OCI-LY7 (cell line): ENCODE measurements at regions not wholly inside any gene's neighbourhood (a gene's known extent, or its start where the extent isn't known, plus 50 kb on each side); places are given as distances from the start of the nearest gene placed in this dataset.

ENCODE experiments used
- EZH2phosphoT487 ChIP-seq: fragments of 200-600 bp; sonication (generic); IDR thresholded peaks from 2 replicates; pipeline ENCODE4 v1.6.1; 2018; ENCODE audit warnings: low read depth, borderline replicate concordance, mild to moderate bottlenecking, mixed run types, antibody characterized with exemption, low read length, moderate library complexity, mixed read lengths
- TF ChIP-seq, protein P1 (sequence below): fragments of 200-600 bp; sonication (generic); conservative IDR thresholded peaks from 2 replicates; pipeline ENCODE4 v1.5.1; 2014; ENCODE audit warnings: mild to moderate bottlenecking, antibody characterized with exemption, low read length, moderate library complexity, mixed read lengths

DNA sequence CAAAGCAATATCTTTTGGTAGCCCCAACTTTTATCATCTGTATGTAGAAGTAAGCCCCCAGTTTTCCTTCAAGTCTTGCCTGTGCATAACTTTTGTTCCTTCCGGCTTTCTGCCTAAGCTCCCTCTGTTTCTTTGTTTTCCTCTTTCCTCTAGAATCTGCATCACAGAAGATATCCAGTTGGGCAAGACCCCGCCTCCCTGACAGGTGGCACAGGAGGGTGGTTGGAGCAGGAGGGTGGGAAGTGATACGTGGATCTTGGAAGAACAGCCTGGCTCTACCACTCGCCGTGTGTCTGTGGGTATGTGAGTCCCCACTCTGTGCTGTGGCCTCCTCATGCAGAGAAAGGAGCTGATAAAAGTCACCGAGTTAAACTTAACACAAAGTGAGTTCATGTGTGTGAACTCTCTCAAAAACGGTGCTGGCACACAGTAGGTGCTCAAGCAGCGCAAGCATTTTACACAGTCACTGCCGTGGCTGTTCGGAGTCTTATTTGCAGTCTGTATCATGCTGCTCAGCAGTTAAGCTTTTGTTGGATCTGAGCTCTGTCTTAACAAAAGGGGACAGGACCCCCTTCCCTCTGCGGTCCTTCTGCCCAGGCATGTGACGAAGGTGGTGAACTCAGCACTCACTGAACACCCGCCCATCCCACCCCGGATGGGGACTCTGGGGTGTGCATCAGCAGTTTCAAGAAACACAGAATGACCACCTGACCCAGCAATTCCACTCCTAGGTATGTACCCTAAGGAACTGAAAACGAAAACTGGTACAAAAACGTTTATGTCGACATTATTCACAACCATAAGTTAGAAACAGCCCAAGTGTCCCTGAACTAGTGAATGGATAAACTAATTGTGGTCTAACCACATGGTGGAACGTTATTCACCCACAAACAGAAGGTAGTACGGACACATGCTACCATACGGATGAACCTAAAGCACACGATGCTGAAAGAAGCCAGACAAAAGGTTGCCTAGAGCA lies 249.1 kb downstream of the CTTN start:
- TF ChIP-seq, protein P1, sequence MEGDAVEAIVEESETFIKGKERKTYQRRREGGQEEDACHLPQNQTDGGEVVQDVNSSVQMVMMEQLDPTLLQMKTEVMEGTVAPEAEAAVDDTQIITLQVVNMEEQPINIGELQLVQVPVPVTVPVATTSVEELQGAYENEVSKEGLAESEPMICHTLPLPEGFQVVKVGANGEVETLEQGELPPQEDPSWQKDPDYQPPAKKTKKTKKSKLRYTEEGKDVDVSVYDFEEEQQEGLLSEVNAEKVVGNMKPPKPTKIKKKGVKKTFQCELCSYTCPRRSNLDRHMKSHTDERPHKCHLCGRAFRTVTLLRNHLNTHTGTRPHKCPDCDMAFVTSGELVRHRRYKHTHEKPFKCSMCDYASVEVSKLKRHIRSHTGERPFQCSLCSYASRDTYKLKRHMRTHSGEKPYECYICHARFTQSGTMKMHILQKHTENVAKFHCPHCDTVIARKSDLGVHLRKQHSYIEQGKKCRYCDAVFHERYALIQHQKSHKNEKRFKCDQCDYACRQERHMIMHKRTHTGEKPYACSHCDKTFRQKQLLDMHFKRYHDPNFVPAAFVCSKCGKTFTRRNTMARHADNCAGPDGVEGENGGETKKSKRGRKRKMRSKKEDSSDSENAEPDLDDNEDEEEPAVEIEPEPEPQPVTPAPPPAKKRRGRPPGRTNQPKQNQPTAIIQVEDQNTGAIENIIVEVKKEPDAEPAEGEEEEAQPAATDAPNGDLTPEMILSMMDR, result no peak
- TF ChIP-seq EZH2phosphoT487, result no peak
